Mononuclear cell (primary cell): ENCODE measurements at regions not wholly inside any gene's neighbourhood (a gene's known extent, or its start where the extent isn't known, plus 50 kb on each side); places are given as distances from the start of the nearest gene placed in this dataset.
"Not testable (repeated sequence)": the region's sequence is repeated elsewhere in the genome, so short reads cannot be mapped to it uniquely, and the experiment has no call there.

Source experiments
- H3K27me3 ChIP-seq: 2 replicates; pipeline ENCODE4 v1.6.0; 2011; ENCODE audit warnings: low read length, control low read depth; ENCODE audit not compliant: insufficient read depth
- H3K4me1 ChIP-seq: 2 replicates; pipeline ENCODE4 v1.5.1; 2011; ENCODE audit warnings: mild to moderate bottlenecking, low read length, control low read depth; ENCODE audit not compliant: insufficient read depth
- H3K4me3 ChIP-seq: 2 replicates; pipeline ENCODE4 v1.5.1; 2011; ENCODE audit warnings: mild to moderate bottlenecking, low read length, moderate library complexity
- H3K9me3 ChIP-seq: 2 replicates; pipeline ENCODE4 v1.5.1; 2011; ENCODE audit warnings: low read depth, mild to moderate bottlenecking, control low read depth, low read length

GRCh38 chr9:108751369-108751768, 104.4 kb downstream of the ACTL7B start:
- no peaks in the 10 kb centered on the region for H3K4me1 ChIP-seq
- H3K4me3 ChIP-seq = no peak overlapping the region
- no peaks in the 10 kb centered on the region for H3K27me3 ChIP-seq
- H3K9me3 ChIP-seq = no peaks in the 10 kb centered on the region

GRCh38 chr9:108750661-108751215, 105.0 kb downstream of the ACTL7B start:
- Histone ChIP-seq H3K4me1 (no peaks in the 10 kb centered on the region), H3K9me3 (no peaks in the 10 kb centered on the region), H3K4me3 (no peak overlapping the region), H3K27me3 (no peaks in the 10 kb centered on the region)

- H3K9me3 ChIP-seq = no peaks in the 10 kb centered on the region
- H3K4me1 ChIP-seq = no peaks in the 10 kb centered on the region
- no peak overlapping the region for H3K4me3 ChIP-seq
- no peaks in the 10 kb centered on the region for H3K27me3 ChIP-seq
Measured at GRCh38 chr9:108748776-108749175, 107.0 kb downstream of the ACTL7B start.

- Histone ChIP-seq H3K27me3 (no peaks in the 10 kb centered on the region), H3K4me1 (no peaks in the 10 kb centered on the region), H3K4me3 (no peak overlapping the region), H3K9me3 (no peaks in the 10 kb centered on the region)
Measured at GRCh38 chr9:108746864-108747263, 108.9 kb downstream of the ACTL7B start.

GRCh38 chr9:108746001-108746400, 109.8 kb downstream of the ACTL7B start:
- no peaks in the 10 kb centered on the region for H3K9me3 ChIP-seq
- no peaks in the 10 kb centered on the region for H3K4me1 ChIP-seq
- no peak overlapping the region for H3K4me3 ChIP-seq
- no peaks in the 10 kb centered on the region for H3K27me3 ChIP-seq

GRCh38 chr9:108744641-108745040, 111.1 kb downstream of the ACTL7B start:
- no peaks in the 10 kb centered on the region for H3K27me3 ChIP-seq
- H3K9me3 ChIP-seq = no peaks in the 10 kb centered on the region
- H3K4me1 ChIP-seq = no peaks in the 10 kb centered on the region
- H3K4me3 ChIP-seq = no peak overlapping the region

GRCh38 chr9:108743901-108744371, 111.8 kb downstream of the ACTL7B start:
- H3K9me3 ChIP-seq = no peaks in the 10 kb centered on the region
- H3K4me1 ChIP-seq = no peaks in the 10 kb centered on the region
- H3K4me3 ChIP-seq = no peak overlapping the region
- no peaks in the 10 kb centered on the region for H3K27me3 ChIP-seq

GRCh38 chr9:108743416-108743815, 112.4 kb downstream of the ACTL7B start:
- no peaks in the 10 kb centered on the region for H3K27me3 ChIP-seq
- no peaks in the 10 kb centered on the region for H3K4me1 ChIP-seq
- no peak overlapping the region for H3K4me3 ChIP-seq
- no peaks in the 10 kb centered on the region for H3K9me3 ChIP-seq

GRCh38 chr9:108742191-108742590, 113.6 kb downstream of the ACTL7B start:
- no peaks in the 10 kb centered on the region for H3K9me3 ChIP-seq
- no peaks in the 10 kb centered on the region for H3K4me1 ChIP-seq

GRCh38 chr9:108731292-108731691, 124.5 kb downstream of the ACTL7B start:
- H3K4me3 ChIP-seq, H3K27me3 ChIP-seq, H3K4me1 ChIP-seq, H3K9me3 ChIP-seq: not testable (repeated sequence)

More at GRCh38 chr9:108742191-108742590, 113.6 kb downstream of the ACTL7B start:
- no peaks in the 10 kb centered on the region for H3K27me3 ChIP-seq
- no peak overlapping the region for H3K4me3 ChIP-seq

- peaks cover 3% of the 10 kb centered on the region for H3K4me1 ChIP-seq
- H3K27me3 ChIP-seq = no peaks in the 10 kb centered on the region
- no peak overlapping the region for H3K4me3 ChIP-seq
- H3K9me3 ChIP-seq = peaks cover 4% of the 10 kb centered on the region
Measured at GRCh38 chr9:108727580-108728111, 128.1 kb downstream of the ACTL7B start.

- Histone ChIP-seq H3K4me1 (peaks cover 3% of the 10 kb centered on the region), H3K9me3 (no peaks in the 10 kb centered on the region), H3K27me3 (no peaks in the 10 kb centered on the region), H3K4me3 (no peak overlapping the region)
Measured at GRCh38 chr9:108724652-108725051, 131.1 kb downstream of the ACTL7B start.

- Histone ChIP-seq H3K27me3 (no peaks in the 10 kb centered on the region), H3K4me3 (no peak overlapping the region), H3K9me3 (no peaks in the 10 kb centered on the region), H3K4me1 (peaks cover 3% of the 10 kb centered on the region)
Measured at GRCh38 chr9:108724122-108724521, 131.7 kb downstream of the ACTL7B start.

GRCh38 chr9:108722396-108722795, 133.4 kb downstream of the ACTL7B start:
- no peaks in the 10 kb centered on the region for H3K9me3 ChIP-seq
- peaks cover 1% of the 10 kb centered on the region for H3K4me1 ChIP-seq
- H3K4me3 ChIP-seq = no peak overlapping the region
- H3K27me3 ChIP-seq = no peaks in the 10 kb centered on the region

- Histone ChIP-seq H3K27me3 (no peaks in the 10 kb centered on the region), H3K9me3 (no peaks in the 10 kb centered on the region), H3K4me3 (no peak overlapping the region), H3K4me1 (no peaks in the 10 kb centered on the region)
Measured at GRCh38 chr9:108720191-108720642, 135.6 kb downstream of the ACTL7B start.

- Histone ChIP-seq H3K4me3 (no peak overlapping the region), H3K4me1 (no peaks in the 10 kb centered on the region), H3K27me3 (no peaks in the 10 kb centered on the region), H3K9me3 (no peaks in the 10 kb centered on the region)
Measured at GRCh38 chr9:108710424-108710823, 145.4 kb downstream of the ACTL7B start.
